HG02973 (cell line): ENCODE measurements at regions not wholly inside any gene's neighbourhood (a gene's known extent, or its start where the extent isn't known, plus 50 kb on each side); places are given as distances from the start of the nearest gene placed in this dataset.

Experiments
- ATAC-seq: cut with Tn5 transposase; IDR thresholded peaks from one replicate; pipeline ENCODE4 v1.9.1; 2021; ENCODE audit warnings: moderate library complexity; ENCODE audit not compliant: unreplicated experiment

DNA sequence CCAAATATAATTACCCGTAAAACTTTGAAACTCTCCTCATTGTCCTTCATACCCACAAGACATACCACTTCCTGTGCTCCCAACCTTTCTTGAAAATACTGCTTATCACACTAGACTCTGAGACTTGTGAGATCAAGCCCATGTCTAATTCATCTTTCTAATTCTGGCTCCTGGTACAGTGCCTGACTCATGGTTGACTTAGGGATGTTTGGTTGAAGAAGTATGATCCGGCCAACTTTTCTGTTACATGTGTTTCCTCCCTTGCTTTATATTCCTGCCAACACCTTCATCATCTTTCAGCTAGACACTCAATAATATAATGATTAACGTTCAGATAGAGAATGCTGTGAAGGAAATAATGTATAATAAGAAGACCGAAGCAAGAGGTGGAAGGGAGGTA is 58.2 kb downstream of the MEX3B start:
- ATAC-seq = no peak

- ATAC-seq = no peak
Observed at GRCh38 chr15:81983497-81983896, 62.3 kb downstream of the MEX3B start.

GRCh38 chr15:81982808-81983207 is 63.0 kb downstream of the MEX3B start:
- ATAC-seq = no peak

- no peak for ATAC-seq
Observed at GRCh38 chr15:81981908-81982307, 63.9 kb downstream of the MEX3B start.

DNA sequence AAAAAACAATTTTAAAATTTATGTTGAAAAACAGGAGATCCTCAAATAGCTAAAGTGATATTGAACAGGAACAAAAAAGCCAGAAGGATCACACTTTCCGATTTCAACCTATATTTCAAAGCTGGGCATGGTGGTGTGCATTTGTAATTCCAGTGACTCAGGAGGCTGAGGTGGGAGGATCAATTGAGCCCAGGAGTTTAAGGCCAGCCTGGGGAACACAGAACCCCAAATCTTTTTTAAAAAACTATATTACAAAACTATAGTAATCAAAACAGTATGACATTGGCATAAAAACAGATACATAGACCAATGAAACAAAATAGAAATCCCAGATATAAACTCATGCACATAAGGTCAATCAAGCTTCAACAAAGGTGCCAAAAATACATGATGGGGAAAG is 68.4 kb downstream of the MEX3B start:
- ATAC-seq = no peak

DNA sequence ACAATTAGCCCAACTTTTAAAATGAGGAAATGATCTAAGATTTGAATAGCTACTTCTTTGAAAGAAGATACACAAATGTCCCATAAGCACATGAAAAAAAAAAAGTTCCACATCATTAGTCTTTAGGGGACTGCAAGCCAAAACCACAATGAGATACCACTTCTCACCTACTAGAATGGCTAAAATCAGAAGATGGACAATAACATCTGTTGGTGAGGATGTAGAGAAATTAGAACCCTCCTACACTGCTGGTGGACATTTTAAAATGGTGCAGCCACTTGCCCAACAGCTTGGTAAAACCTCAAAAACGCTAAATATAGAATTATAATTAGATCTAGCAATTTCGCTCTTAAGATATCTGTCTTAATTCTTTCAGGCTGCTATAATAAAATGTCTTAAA is 77.1 kb downstream of the MEX3B start:
- ATAC-seq = no peak

DNA sequence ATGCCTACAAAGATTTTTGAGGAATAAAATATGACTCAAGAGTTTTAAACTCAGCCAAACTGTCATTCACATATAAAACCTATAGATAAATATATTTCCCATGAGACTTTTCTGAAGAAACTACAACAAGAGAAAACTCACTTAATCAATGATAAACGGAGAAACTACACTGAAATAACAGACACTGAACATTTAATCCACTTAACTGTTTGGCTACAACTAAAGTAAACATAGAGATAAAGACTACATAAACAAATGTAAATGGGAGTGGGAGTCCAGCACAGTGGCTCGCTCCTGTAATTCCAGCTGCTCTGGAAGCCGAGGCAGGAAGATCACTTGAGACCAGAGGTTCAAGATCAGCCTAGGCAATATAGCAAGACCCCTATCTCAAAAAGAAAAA is 79.2 kb downstream of the MEX3B start:
- no peak for ATAC-seq

DNA sequence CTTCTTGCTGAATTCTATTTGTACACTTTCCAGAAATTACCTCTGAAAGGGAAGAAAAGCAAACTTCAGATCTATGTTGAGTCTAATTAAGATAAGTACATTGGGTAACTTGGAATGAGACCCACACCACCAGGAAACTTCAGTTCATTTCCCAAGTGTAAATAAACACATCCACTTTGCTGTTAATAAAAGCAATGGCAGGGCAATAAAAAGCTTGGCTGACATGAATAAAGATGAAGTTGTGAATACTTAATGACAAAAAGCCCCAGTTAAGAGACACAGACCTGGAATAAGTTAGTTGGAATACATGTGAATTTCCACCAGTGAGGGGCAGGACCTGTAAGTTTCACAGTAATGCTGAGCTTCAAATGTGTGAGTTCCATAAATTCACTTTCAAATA is 83.3 kb downstream of the MEX3B start:
- no peak for ATAC-seq

DNA sequence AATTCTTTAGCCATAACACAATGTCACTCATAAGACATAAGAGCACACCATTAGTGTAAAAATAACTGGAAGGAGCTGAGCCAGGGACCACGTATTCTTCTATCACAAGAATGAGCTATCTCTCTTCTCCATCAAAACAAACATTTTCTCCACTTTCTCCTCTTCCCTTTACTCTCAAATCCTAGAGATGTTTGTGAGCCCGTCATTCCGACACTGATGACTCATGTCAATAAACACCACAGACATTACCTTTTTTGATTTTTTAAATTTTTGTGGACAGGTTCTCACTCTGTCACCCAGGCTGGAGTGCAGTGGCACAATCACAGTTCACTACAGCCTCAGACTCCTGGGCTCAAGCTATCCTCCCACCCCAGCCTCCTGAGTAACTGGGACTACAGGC is 86.6 kb downstream of the MEX3B start:
- ATAC-seq = no peak

DNA sequence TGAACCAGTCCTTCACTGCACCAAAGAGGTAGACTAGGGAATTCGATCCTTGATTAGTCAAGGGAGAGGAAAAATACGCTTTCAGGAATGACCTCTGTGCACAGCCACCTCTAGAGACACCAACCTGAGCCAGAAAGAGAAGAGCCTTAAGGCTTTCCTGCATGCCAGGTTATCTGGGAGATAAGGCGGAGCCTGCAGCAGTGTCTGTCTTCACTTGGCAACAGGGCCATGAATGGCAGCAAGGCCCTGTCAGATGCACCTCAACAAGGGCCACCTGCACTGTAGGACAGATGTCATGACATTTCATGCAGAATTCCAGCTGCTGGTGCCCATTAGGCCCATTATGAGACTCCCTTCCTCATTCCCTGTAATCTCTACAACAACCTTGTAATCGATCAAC is 88.1 kb downstream of the MEX3B start:
- no peak for ATAC-seq

- no peak for ATAC-seq
Observed at GRCh38 chr15:81955382-81956062, 90.3 kb downstream of the MEX3B start.

DNA sequence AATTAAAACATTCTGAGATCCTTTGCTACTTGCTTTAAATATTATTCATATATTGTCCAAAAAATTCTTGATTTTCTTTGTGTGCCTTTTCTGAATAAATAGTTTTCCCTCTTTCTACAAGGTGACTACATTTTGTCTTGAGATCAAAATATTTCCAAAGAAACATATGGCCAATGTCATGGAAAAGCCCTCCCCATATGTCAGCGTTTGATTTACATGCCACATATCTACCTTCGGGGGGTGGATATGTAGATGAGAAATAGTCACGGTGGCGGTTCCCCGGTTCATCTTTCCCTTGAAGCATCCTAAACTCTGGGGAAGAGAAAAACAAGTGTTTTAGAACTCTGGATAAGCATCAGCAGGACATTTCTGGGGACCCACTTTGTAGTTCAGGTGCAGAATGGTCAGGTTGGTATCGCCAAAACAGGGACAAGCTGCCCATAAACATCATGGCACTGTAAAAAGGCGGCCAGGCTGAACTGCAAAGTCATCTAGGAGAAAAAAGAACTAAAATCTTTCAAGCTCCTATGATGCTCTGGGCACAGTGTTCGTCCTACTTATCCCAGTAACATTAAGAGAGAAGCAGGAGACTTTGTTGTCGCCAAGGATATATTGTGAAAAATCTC is 91.5 kb downstream of the MEX3B start:
- no peak for ATAC-seq

GRCh38 chr15:81950841-81951414 is 94.9 kb downstream of the MEX3B start:
- no peak for ATAC-seq

DNA sequence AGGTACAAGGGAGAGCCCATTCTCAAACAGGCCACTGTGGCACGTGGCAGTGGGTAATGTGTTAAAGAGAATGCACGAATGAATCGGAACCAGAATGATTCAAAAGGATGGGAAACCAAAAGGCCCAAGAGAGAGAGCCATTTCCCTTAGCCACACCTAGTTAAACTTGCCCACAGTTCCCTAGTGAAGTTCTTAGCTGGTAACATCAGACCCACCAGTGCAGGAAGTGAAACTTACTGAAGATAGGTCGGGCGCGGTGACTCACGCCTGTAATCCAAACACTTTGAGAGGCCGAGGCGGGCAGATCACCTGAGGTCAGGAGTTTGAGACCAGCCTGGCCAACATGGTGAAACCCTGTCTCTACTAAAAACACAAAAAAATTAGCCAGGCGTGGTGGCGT is 97.1 kb downstream of the MEX3B start:
- ATAC-seq = no peak

- no peak for ATAC-seq
Observed at GRCh38 chr15:81948222-81948621, 97.6 kb downstream of the MEX3B start.

GRCh38 chr15:81947548-81947947 is 98.3 kb downstream of the MEX3B start:
- no peak for ATAC-seq

GRCh38 chr15:81945014-81945615 is 100.7 kb downstream of the MEX3B start:
- ATAC-seq = no peak

- no peak for ATAC-seq
Observed at GRCh38 chr15:81942655-81943195, 103.1 kb downstream of the MEX3B start.

- ATAC-seq = no peak
Observed at GRCh38 chr15:81942157-81942556, 103.7 kb downstream of the MEX3B start.

DNA sequence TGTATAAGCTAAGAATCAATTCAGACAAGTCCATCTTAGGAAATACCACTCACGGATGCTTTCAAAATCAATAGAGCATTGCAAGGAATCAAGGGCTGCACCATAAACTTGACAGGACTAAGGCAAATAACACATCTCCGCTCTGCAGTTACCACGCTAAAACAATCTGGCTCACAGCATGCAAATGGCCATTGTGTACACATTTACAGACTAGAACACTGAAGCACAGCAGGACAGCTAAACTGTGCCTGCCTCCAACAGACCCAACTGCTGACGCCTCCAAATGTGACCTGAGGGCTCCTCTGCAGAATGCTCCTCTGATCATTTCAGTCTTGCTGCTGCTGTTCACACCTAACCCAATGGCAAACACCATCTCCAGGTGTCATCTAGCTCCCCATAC is 104.3 kb downstream of the MEX3B start:
- ATAC-seq = no peak

DNA sequence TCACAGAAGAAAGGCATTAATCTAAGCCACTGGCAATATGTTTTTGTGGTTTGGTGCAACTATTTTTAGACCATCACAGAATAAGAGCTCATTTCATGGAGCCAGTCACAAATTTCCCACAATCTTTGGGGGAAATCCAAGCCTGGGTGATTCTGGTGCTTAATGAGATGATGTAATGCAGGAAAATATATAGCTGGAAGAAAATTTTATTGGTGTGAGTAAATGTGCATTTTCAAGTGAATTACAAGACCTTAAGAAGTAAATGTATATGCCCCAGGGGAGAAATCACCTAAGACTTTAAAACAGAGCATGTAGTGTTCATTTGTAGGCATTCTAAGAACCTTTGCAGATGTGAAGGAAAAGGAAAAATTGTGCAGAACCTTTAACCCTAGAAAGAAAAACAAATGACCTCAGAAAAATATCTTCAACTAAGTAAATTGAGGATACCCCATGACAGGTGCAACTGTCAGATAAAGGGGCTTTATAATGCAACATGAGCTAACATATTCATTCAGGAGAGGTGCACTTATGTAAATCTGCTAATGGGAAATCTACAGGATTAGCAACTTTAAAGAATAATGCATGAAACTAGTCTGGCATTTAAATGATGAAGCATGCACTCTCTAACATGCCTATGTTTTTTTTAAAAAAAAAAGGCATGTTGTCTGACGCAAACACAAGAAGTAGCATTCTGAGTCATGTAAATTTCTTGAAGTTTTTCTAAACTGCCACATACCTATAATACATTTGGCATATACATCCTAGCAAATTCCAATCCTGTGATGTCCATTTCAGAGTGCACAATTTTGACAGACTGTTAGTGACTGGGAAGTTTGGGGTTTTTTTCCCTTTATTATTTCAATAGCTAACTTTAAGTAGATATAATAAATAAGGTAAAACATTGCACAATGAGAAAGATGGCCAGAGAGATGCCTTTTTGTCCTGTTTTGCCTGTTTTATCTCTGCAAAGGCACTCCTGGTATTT is 105.1 kb downstream of the MEX3B start:
- ATAC-seq = no peak
